Activated T-helper 1 cell treated with Interleukin-2 at 50 U/mL for 16 hours (primary cell): ENCODE measurements at regions not wholly inside any gene's neighbourhood (a gene's known extent, or its start where the extent isn't known, plus 50 kb on each side); places are given as distances from the start of the nearest gene placed in this dataset.

Source experiments
- DNase-seq: peaks from one replicate; pipeline ENCODE4 v3.0.0-alpha.2; 2020; ENCODE audit warnings: low read depth

DNA sequence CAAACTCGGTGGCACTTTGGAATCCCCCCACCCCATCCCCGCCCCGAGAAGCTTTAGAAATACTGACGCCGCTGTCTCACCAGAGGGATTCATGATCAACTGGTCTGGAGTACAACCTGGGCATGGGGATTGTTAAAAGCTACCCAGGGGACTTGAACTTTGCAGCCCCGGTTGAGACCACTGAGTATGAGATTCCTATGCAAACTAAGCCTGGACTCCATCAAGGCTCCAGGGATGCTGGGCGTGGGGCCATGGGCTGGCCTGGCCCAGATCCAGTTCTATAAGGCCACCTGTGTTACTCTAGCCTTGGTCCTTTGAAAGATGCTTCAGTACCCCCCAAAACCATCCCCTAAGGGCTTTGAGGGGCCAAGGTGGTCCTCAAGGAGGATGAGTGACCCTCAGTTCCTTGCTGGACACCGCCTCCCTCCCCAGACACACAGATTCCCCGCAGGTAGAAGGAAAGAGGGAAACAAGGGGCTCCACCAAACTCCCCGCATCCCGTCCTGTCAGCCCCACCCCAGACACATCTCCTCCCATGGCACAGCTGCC is 68.5 kb downstream of the MRPL36 start:
- no peak for DNase-seq

DNA sequence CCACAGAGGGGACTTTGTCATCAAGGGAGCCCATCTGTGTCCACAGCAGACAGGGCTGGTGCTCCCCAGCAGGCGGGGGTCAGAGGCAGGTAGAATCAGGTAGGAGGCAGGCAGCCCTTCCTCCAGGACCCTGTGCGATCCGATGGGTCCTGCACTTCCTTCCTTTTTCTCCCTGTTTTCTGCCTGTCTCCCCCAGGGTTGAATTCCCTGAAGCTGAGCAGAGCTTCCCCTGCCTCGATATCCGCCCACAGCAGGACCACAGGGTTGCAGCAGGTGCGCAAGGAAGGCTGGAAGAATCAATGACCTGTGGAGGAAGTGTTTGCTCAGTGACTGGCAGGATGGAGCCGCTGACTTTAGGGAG is 69.2 kb downstream of the MRPL36 start:
- DNase-seq = no peak

DNA sequence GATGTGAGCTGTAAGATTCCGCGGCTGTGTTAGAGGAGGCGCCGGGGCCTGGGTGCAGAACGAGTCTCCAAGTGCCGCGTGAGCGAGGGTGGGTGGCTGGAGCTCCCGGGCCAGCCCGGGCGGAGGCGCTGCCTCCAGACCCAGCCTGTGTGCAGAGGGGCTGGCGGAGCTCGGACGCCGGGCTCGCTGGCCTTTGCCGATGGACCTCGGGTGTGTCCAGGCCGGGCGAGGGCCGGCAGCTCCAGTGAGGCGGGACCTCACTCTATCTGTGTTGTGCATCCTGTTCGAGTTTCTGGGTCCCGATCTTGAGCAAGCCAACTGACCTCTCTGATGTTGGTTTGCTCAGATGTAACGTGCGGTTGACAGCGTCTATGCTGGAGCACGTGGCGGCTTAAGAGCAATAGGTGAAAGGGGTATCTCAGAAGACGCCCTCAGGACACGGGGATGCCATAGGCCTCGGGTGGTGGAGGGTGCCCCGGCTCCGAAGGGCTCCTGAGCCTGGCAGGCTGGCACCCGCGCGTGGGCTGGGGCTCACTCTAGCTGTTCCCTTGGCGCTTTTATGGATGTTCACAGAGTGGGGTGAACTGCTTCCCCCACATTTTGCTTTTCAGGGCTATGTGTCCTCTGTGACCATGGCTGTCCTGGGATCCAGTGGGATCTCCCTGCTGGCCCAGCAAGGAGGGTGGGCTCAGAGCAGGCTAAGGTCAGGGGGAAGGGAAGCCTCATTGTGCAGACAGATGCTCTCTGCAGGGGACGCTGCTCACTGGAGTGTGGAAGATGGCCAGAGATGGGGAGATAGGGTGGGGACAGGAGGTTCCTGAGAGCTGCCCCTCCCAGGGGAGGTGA is 69.8 kb downstream of the MRPL36 start:
- no peak for DNase-seq

DNA sequence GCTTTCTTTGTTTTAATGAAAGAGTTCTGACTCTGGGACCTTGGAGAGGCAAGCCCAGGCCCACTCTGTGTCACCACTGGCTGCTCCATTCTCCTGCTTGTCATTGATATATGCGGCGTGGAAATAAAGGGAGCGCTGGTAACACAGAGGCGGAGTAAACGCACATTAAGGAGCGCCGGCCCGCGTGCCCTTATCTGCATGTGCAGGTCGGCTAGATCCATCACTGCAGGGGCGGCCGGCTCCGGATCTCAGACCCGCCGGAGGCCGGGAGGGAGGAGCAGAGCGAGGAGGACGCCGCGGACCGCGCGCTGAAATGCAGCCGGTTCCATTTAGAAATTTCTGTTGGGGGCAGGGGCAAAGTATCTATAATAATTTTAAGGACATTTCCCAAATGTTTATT is 70.8 kb downstream of the MRPL36 start:
- no peak for DNase-seq

DNA sequence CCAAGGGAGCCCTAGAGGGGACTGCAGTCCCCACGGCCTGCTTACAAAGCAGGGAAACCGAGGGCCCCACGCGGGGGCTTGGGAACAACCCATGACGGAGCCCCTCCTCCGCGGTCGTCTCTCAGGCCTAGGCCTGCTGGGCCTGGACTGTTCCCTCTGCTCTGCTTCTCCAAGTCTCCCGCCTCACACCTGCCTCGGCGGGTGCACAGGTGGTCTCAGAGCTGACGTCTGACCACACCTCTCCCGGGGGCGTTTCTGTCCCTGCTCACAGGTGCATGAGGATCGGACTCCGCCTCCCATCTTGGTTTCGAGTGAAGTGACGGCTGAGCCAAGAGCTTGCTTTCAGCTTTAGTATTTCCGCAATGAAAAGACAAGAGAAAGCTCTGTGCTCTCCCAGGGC is 72.1 kb downstream of the MRPL36 start:
- no peak for DNase-seq

DNA sequence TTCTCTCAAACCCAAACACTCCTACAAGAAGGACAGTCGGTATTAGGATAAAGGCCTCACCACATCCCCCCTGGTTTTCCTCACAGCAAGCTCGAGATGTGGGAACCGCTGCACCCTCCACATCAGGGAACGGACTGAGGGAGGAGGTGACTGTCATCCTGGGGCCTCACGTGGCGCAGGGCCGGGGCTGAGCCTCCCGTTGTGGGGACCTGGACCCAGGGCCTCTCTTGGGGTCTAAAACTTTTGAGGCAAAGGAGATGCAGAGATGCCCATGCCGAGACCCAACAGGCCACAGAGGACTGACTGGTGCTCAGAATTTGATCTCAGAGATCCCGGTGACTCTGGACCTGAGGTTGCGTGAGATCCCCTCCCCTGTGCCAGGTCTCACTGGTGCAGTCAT is 72.7 kb downstream of the MRPL36 start:
- DNase-seq = no peak

DNA sequence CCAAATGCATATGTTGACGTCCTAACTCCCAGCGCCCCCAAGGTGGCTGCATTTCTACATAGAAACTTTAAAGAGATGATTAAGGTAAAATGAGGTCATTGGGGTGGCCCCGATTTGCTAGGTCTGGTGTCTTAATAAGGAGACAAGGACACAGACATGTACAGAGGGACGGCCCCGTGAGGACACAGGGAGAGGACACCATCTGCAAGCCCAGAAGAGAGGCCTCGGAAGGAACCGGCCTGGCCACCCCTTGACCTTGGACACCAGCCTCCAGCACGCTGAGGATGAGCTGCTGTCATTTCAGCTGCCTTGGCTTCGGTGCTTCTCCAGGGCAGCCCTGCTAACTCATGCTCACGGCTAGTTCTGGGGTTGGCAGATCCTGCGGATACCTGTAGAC is 73.2 kb downstream of the MRPL36 start:
- DNase-seq = no peak

DNA sequence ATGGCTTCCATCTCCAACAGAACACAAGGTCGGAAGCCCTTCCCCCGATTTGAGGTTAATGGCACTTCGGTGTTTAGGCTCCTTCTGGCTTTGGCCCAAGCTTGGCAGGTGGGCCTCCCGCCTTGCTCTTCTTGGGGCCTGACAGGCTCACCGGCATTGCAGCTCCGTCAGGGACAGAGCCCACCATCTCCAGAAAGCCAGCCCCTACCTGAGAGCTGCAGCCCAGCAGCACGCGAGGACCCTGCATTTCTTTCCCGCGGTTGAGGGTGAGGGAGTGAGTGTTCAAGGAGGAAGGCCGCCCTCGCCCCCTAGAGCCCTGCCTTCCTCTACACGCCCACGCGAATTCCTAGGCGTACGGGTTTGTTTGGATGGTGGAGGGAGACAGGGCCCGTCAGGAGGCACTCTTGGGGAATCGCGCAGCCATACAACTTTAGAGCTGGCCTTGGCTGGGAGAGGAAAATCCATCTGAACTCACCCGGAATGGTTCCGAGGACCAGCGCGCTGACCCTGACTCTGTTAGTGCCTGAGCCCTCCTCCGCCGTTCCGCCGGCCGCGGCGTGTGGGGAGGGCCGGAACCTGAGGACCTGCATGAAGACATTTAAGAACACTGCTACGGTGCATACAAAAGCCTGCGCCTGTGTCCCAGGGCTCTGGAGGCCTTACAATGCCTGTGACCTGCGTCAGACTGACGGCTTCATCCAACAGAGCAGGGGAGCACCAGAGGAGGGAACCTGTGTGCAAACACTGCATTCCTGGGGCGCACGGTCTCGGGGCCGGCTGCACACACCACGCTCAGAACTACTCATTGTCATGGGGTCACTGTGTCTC is 73.8 kb downstream of the MRPL36 start:
- no peak for DNase-seq

DNA sequence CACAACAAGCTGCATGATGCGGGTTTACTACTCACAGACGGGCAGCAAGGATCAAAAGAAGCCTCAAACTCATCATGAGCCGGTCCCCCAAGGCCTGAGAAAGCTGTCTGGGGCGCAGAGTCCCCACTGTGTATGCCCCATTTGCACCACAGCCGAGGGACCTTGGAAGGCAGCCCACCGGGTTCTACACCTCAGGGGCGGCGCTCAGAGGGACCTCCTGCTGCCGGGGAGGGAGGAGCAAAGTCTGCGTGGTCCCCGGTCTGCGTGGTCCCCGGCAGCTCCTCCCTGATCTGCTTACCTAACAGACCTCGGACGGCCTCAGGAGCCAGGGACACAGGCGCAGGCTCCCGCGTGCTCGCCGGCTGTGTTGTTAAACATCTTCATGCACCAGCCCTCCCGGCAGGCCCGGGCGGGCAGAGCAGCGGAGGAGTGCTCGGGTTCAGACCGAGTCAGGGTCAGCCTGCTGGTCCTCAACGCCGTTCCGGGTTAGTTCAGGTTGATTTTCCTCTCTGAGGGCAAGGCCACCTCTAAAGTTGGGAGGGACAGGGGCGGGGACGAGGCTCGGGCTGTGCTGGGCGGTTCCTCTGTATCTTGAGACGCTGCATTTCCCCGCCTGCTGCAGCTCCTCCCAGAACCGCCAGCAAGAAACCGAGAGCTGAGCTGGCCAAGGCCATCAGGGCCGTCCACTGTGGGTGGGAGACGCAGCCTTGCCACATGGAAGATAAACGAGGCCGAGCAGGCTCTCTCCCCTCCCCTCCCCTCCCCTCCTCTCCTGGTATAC is 74.6 kb downstream of the MRPL36 start:
- no peak for DNase-seq

DNA sequence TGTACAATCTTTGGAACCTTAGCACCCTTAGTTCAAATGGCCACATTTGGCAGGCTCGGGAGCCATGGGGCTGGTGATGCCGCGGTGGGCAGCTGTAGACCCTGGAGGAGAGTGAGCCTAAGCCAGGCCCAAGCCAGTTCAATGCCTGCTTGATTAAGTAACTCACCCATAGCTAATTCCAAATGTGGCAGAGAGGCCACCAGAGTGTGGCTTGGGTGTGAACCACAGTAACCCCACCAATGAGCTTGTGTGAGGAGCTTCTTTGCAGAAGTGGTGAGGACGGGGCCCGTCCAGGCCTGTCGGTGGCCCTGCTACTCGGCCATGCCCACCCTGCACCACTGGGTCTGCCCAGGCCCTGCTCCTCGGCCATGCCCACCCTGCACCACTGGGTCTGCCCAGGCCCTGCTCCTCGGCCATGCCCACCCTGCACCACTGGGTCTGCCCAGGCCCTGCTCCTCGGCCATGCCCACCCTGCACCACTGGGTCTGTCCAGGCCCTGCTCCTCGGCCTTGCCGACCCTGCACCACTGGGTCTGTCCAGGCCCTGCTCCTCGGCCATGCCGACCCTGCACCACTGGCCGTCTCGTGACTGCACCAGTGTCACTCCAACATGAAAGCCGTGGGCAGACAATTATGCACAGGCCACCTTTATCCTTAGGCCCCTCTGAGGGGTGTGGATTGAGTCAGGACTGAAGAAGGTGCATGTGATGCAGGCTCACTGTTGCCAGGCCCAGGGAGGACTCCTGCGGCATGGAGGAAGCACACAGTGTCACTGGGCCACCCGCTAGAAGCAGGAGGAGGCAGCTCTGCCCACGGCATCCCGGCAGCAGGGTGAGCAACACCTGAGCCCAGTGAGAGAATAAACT is 75.4 kb downstream of the MRPL36 start:
- no peak for DNase-seq

DNA sequence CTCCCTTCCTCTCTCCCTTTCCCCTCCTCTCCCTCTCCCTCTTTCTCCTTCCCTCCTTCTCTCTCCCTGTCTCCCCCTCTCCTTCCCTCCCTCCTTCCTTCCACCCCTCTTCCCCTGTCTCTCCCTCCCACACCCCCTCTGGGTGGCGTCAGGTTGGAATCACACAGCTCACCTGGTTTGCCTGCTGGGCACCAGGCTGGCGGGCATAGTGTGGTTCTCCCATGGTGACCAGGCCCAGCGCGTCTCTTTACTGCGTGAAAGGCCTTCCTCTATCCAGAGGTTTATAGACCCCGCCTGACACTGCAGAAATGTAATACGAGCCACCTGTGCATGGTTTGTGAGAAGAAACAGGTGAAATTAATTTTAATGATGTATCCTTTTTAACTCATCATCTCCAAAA is 76.2 kb downstream of the MRPL36 start:
- no peak for DNase-seq

DNA sequence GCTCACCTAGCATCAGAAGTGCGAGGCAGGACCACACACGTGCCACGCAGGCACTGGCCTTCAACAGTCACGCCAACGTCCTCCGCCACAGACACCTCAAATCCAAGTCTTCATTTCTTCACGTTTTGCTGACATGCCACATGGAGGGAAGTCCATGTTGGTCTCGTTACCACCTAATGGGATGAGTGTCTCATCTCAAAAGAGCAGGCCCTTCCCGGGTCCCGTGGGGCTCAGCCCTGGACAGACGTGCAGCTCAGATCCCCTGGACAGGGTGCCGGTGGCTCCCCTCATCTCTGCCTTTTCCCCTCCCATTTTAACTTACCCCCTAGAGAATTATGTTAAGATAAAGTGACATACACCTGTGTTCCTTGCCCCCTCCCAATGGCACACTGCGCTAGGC is 76.8 kb downstream of the MRPL36 start:
- no peak for DNase-seq

DNA sequence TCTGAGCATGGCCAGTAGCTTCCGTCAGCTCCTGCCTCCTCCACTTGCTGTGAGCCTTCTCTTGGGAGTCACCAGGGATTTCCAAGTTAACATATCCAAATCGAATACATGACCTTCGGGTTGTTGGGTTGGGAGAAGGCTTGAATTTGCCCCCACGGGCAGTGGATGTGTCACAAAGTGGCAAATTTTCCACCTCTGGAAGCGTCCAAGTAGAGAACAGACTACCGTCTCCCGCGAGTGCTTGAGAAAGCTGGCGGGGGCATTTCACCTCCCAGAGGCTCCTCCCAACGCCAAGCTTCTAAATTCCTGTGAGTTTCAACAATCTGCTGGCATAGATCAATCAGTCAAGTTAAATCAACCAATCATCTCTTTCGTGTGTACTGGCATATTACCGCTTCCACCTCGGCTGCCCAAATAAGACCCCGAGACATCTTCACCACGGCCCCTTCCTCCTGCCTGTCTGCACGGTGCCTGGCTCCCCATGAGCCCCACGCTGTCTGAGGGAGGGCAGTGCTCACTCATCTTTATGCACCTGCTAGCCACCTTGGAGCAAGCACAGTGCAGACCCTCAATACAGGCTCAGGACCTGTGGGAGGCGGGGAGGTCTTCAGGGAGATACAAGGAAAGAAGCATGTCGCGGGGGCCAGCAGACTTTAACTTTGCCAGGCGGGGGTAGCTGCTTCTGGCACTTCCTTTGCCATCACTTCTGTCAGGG is 79.1 kb downstream of the MRPL36 start:
- no peak for DNase-seq

DNA sequence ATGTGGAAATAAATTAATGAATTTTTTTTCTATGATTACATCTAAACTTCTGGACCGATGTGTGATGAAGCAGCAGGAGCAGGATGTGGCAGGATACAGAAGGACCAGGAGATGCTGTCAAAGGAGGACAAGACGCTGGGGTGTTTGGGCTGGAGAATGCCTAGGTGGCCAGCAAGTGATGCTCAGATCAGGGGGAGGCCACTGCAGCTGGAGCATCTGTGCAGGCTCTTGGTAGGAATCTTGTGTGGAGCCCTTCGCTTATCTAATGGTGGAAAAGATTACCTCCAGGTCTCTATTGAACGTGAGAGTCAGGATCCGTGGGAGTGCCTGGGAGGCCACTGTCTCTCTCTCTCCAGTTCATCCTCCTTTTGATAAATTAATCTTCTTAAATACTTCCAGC is 79.8 kb downstream of the MRPL36 start:
- DNase-seq = no peak

DNA sequence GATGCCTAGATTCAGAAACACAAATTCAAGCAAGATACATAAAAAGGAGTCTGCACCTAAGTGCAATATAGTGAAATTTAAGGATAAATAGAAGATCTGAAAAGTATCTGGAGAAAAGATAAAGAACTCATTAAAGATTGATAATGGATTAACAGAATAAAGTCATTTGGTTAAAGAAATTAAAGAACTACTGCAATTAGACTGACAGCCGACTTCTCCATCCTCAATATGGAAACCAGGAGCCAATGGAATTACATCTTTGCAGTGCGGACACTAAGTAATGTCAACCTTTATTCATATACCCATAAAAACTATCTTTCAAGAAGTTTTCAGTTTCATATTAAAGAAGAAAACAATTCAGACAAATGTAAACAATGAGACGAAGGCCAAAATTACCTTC is 81.0 kb downstream of the MRPL36 start:
- DNase-seq = no peak

DNA sequence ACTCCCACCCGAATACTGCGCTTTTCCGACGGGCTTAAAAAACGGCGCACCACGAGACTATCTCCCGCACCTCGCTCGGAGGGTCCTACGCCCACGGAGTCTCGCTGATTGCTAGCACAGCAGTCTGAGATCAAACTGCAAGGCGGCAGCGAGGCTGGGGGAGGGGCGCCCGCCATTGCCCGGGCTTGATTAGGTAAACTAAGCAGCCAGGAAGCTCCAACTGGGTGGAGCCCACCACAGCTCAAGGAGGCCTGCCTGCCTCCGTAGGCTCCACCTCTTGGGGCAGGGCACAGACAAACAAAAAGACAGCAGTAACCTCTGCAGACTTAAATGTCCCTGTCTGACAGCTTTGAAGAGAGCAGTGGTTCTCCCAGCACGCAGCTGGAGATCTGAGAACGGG is 89.5 kb downstream of the MRPL36 start:
- peak; percentile 12 for DNase-seq

DNA sequence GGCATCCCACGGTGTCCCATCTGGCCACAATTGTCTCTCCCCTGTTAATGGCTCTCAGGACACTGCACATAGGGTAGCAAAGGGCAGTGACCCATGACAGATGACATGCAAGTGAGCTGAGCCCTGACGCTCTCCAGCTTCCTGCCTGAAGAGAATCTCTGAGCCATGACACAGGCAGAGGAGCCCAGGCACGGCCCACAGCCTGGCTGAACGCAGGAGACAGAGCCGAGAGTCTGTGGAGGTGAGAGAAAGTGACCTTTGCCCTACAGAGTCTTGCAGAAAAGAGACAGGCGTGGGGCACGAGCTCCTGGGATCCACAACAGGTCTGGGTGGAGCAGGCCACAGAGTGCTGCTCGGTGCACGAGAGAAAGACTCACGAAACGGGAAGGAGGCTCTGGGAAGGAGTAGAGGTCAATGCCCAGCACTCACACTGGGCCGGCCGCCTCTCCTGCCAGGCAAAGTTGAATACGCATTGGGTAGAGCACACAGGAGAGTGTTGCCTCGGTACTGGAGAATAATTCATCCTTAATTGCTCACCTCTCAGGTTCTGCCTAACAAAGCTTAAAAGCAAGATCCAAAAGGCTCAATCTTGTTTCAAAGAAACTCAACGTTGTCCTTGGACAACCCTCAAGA is 90.3 kb downstream of the MRPL36 start:
- DNase-seq = no peak

DNA sequence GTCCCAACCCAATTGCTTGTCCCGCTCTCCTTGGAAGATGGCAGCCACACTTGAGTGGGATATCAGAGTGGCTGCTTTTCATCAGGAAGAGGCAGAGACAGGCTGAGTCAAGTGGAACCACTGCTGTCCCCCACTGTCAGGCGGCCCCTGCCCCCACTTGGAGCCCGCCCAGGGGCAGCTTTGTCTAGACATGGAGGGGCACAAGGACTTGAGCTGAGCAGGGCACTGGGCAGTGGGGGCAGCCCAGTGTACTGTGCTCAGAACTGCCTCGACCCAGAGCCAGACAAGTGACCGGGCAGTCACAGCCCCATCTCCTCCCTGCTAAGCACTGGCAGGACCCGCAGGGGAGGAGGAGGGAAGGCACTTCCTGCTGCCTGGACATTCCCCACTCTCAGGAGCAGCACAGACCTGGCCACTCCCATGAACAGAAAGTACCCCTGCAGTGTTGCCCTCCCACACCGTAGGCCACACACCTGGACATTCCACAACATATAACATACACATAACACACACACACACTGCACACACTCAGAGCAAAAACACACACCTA is 91.0 kb downstream of the MRPL36 start:
- no peak for DNase-seq

DNA sequence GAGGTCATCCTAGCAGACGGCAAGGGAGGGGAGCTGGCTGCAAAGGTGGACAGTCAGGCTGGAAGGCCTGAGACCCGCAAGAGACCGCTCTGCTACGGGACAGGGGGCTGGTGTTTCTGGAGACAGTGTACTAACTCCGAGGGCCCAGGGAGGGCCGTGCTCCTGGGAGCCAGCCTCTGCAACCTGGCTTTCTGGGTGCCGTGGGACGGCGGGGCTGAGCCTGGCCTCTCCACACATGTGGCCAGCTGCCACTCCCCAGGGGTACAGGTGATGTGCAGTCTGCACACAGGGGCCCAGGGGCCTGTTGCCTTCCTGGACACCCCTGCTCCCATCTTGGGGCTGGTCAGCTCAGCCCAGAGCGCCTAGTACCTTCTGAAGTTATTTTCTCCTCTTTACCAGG is 92.2 kb downstream of the MRPL36 start:
- DNase-seq = no peak

DNA sequence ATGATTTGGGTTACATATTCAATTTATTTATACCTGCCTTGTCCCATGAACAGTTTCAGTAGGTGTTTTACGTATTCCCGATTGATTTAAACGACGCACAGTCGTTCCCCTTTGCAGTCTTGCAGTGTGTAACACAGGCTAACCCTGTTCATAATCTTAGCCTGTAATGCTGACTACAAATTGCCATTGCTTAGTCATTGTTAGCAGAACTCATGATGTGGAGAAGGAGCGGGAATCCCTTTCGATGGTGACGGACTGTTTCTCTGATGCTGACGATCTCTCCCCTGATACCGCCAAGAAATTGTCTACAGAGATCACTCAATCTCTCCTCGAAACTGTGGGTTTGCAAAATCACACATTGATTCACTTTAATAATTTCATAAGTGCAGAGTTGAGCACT is 93.2 kb downstream of the MRPL36 start:
- DNase-seq = no peak
